GM12878 (cell line): ENCODE measurements at regions not wholly inside any gene's neighbourhood (a gene's known extent, or its start where the extent isn't known, plus 50 kb on each side); places are given as distances from the start of the nearest gene placed in this dataset.

Experiments used
- CTCF ChIP-seq, 3 experiments: IDR thresholded peaks in 2 of 3; conservative IDR thresholded peaks in 1 of 3; 2 replicates each; pipeline ENCODE4 v1.5.1; 2011; ENCODE audit warnings: low read depth in 3 of 3, low read length in 3 of 3, mild to moderate bottlenecking in 3 of 3, control low read depth in 2 of 3, moderate library complexity in 2 of 3, inconsistent platforms in 1 of 3, mixed read lengths in 1 of 3; ENCODE audit not compliant: control insufficient read depth in 2 of 3, insufficient read depth in 1 of 3; ENCODE audit errors: extremely low read depth in 1 of 3
- HCFC1 ChIP-seq: fragments of 150-350 bp; IDR thresholded peaks from 2 replicates; pipeline ENCODE4 v1.6.1; 2014; ENCODE audit warnings: low read length
- NFIC ChIP-seq: IDR thresholded peaks from 2 replicates; pipeline ENCODE4 v1.6.1; 2012; ENCODE audit warnings: low read depth, mild to moderate bottlenecking, inconsistent platforms, low read length, moderate library complexity
- POLR2A ChIP-seq: IDR thresholded peaks from 2 replicates; pipeline ENCODE4 v1.6.1; 2011; ENCODE audit warnings: low read depth, mild to moderate bottlenecking, low read length
- RAD21 ChIP-seq: IDR thresholded peaks from 2 replicates; pipeline ENCODE4 v1.6.1; 2011; ENCODE audit warnings: mild to moderate bottlenecking, low read depth, low read length, moderate library complexity; ENCODE audit not compliant: insufficient read depth
- REST ChIP-seq: IDR thresholded peaks from 2 replicates; pipeline ENCODE4 v1.6.1; 2012; ENCODE audit warnings: mild to moderate bottlenecking, low read depth, low read length
- RFX5 ChIP-seq: IDR thresholded peaks from 2 replicates; pipeline ENCODE4 v1.6.1; 2011; ENCODE audit warnings: low read depth, low read length, improper control_type of control experiment
- TCF7 ChIP-seq: IDR thresholded peaks from 2 replicates; pipeline ENCODE4 v1.6.1; 2014; ENCODE audit warnings: antibody characterized with exemption, borderline replicate concordance
- YY1 ChIP-seq: IDR thresholded peaks from 2 replicates; pipeline ENCODE4 v1.6.1; 2011; ENCODE audit warnings: low read depth, mild to moderate bottlenecking, low read length
- ZNF384 ChIP-seq: IDR thresholded peaks from 2 replicates; pipeline ENCODE4 v1.6.1; 2012; ENCODE audit warnings: low read depth, mild to moderate bottlenecking, low read length, improper control_type of control experiment, borderline replicate concordance

- TF ChIP-seq ZNF384 (no peak), YY1 (no peak), RAD21 (no peak), CTCF (IDR thresholded peaks at IDR 0.05 in 2 of 3, conservative IDR thresholded peaks at IDR 0.05 in 1 of 3; ENCODE audit: control insufficient read depth in 2 of 3, extremely low read depth in 1 of 3, insufficient read depth in 1 of 3, low read depth in 3 of 3, low read length in 3 of 3) (no peak), HCFC1 (no peak), REST (no peak), TCF7 (no peak), RFX5 (no peak), NFIC (no peak), POLR2A (no peak)
These were observed 308.4 kb upstream of the KLF6 start for GRCh38 chr10:4093438-4093837.
